Smooth muscle cell (in vitro differentiated cells): ENCODE measurements at regions not wholly inside any gene's neighbourhood (a gene's known extent, or its start where the extent isn't known, plus 50 kb on each side); places are given as distances from the start of the nearest gene placed in this dataset.

ENCODE experiments used
- DNase-seq: peaks from one replicate; lab custom pipeline; 2025; ENCODE audit not compliant: unreplicated experiment; lab: John Stamatoyannopoulos, UW
- H2AFZ ChIP-seq: fragments of 200-600 bp; sonication (generic); 2 replicates; pipeline ENCODE4 v1.6.0; 2016; ENCODE audit warnings: antibody characterized with exemption, low read depth, mild to moderate bottlenecking
- H3F3A ChIP-seq: fragments of 200-600 bp; sonication (generic); 2 replicates; pipeline ENCODE4 v1.6.0; 2017; ENCODE audit warnings: antibody characterized with exemption, low read depth
- H3K27ac ChIP-seq: fragments of 200-600 bp; sonication (generic); 2 replicates; pipeline ENCODE4 v1.5.1; 2016; ENCODE audit warnings: low read depth, mild to moderate bottlenecking
- H3K27me3 ChIP-seq: fragments of 200-600 bp; sonication (generic); 2 replicates; pipeline ENCODE4 v1.6.1; 2016; ENCODE audit warnings: low read depth, mild to moderate bottlenecking
- H3K36me3 ChIP-seq: fragments of 200-600 bp; sonication (generic); 2 replicates; pipeline ENCODE4 v1.5.1; 2016; ENCODE audit warnings: low read depth
- H3K4me1 ChIP-seq: fragments of 200-600 bp; sonication (generic); 2 replicates; pipeline ENCODE4 v1.5.1; 2016; ENCODE audit warnings: low read depth
- H3K4me2 ChIP-seq: fragments of 200-600 bp; sonication (generic); 2 replicates; pipeline ENCODE4 v1.6.0; 2016; ENCODE audit warnings: mild to moderate bottlenecking
- H3K4me3 ChIP-seq: fragments of 200-600 bp; sonication (generic); 2 replicates; pipeline ENCODE4 v1.5.1; 2016; ENCODE audit warnings: mild to moderate bottlenecking
- H3K79me2 ChIP-seq: fragments of 200-600 bp; sonication (generic); 2 replicates; pipeline ENCODE4 v1.6.0; 2016; ENCODE audit warnings: low read depth, mild to moderate bottlenecking
- H3K9ac ChIP-seq: fragments of 200-600 bp; sonication (generic); 2 replicates; pipeline ENCODE4 v1.6.0; 2016; ENCODE audit warnings: low read depth
- H3K9me3 ChIP-seq: fragments of 200-600 bp; sonication (generic); replicated peaks from 2 replicates; pipeline ENCODE4 v1.5.1; 2016; ENCODE audit warnings: low read depth
- H4K20me1 ChIP-seq: fragments of 200-600 bp; sonication (generic); 2 replicates; pipeline ENCODE4 v1.6.0; 2016; ENCODE audit warnings: low read depth
- WGBS: methylation state at CpG from one replicate; pipeline ENCODE4 v1.1.7; 2016; ENCODE audit warnings: low lambda C conversion rate; 5-methylcytosine and 5-hydroxymethylcytosine counted together
- TF ChIP-seq, protein P1 (sequence below): fragments of 200-600 bp; sonication (generic); IDR thresholded peaks from 2 replicates; pipeline ENCODE4 v1.5.1; 2017; ENCODE audit warnings: borderline replicate concordance, mild to moderate bottlenecking, antibody characterized with exemption; ENCODE audit not compliant: insufficient read depth, poor library complexity, severe bottlenecking

DNA sequence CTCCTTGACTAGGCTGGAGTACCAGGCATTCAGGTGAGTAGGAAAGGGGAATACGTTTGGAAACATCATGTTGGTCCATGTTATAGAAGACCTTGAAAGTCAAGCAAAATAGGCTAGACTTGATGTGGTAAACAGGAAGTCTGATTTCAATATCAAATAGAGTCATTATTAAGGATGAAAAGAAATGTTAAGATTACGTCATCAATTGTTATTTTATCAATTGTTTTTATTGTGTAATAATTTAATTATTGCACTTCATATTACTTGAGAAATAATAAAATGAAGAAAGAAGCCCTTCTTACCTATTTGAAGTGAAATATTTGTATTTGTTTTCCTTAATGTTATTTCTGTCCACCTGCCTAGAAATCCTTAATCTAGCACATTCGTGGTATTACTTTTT is 361.0 kb upstream of the HAND2 start:
- Histone ChIP-seq H3K4me3 (no peak overlapping the region), H3K9me3 (no peaks in the 10 kb centered on the region), H4K20me1 (no peaks in the 10 kb centered on the region), H3K79me2 (no peaks in the 10 kb centered on the region), H3K4me1 (no peaks in the 10 kb centered on the region), H2AFZ (no peak overlapping the region), H3K27ac (no peak overlapping the region), H3K27me3 (no peaks in the 10 kb centered on the region), H3K4me2 (no peak overlapping the region), H3F3A (no peaks in the 10 kb centered on the region), H3K9ac (no peak overlapping the region), H3K36me3 (peaks cover 3% of the 10 kb centered on the region)
- WGBS = 97% methylated on average over 3 of the region's 3 CpGs
- TF ChIP-seq, protein P1, sequence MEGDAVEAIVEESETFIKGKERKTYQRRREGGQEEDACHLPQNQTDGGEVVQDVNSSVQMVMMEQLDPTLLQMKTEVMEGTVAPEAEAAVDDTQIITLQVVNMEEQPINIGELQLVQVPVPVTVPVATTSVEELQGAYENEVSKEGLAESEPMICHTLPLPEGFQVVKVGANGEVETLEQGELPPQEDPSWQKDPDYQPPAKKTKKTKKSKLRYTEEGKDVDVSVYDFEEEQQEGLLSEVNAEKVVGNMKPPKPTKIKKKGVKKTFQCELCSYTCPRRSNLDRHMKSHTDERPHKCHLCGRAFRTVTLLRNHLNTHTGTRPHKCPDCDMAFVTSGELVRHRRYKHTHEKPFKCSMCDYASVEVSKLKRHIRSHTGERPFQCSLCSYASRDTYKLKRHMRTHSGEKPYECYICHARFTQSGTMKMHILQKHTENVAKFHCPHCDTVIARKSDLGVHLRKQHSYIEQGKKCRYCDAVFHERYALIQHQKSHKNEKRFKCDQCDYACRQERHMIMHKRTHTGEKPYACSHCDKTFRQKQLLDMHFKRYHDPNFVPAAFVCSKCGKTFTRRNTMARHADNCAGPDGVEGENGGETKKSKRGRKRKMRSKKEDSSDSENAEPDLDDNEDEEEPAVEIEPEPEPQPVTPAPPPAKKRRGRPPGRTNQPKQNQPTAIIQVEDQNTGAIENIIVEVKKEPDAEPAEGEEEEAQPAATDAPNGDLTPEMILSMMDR = no peak
- DNase-seq = no peak

DNA sequence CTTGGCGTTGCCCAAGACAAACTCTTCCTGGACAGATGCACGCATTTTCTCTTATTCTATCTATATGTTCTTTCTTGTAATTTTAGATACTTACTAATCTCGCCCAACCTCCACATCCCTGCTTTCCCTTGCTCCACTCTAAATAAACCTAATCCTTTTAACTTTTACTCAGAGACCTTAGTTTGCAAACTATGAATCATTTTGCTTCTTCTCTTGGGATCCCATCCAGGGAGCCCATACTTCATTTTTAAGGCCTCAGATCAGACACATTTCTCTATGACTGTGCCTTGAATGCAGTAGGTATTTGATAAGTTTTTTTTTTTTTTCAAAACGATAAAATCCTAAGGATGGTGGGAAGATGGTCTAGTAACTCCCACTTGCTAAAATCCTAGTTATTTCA is 353.8 kb upstream of the HAND2 start:
- Histone ChIP-seq H4K20me1 (no peaks in the 10 kb centered on the region), H3K27ac (peak overlapping the region; percentile 79)
- no peak for DNase-seq

DNA sequence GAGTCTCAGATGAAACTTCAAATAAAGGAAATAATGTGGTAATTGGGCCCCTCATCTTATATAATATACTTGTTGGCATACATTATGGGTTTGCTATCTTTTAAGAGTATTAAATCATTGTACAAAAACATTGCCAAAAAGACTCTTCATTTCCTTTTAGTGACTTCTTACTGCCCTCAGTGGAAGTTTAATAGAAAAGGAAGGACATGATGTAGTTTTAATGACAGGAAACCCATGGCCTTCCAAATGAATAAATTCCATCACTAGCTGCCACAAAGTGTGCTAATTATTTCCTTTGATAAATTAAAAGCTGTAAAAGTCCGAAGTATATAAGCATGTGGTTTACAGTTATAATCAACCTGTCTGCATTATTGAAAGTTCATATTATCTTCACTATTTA is 350.9 kb upstream of the HAND2 start:
- peak overlapping the region; percentile 87 for H3K4me2 ChIP-seq
- no peaks in the 10 kb centered on the region for H4K20me1 ChIP-seq
- H3K4me1 ChIP-seq = peaks cover 47% of the 10 kb centered on the region
- no peaks in the 10 kb centered on the region for H3K27me3 ChIP-seq
- TF ChIP-seq, protein P1 = no peak
- no peak overlapping the region for H3K9ac ChIP-seq
- H3K36me3 ChIP-seq = no peaks in the 10 kb centered on the region
- peaks cover 19% of the 10 kb centered on the region for H3F3A ChIP-seq
- H3K9me3 ChIP-seq = no peaks in the 10 kb centered on the region
- H3K79me2 ChIP-seq = peaks cover 29% of the 10 kb centered on the region
- 55% methylated on average over 1 of the region's 1 CpG for WGBS
- no peak overlapping the region for H2AFZ ChIP-seq
- no peak for DNase-seq
- H3K27ac ChIP-seq = peak overlapping the region; percentile 97
- H3K4me3 ChIP-seq = no peak overlapping the region

More for the DNA sequence above, 353.8 kb upstream of the HAND2 start:
- Histone ChIP-seq H3F3A (peaks cover 17% of the 10 kb centered on the region), H3K79me2 (peaks cover 11% of the 10 kb centered on the region), H3K4me3 (no peak overlapping the region), H3K36me3 (peaks cover 3% of the 10 kb centered on the region), H2AFZ (no peak overlapping the region), H3K9me3 (no peaks in the 10 kb centered on the region), H3K9ac (no peak overlapping the region), H3K27me3 (no peaks in the 10 kb centered on the region), H3K4me2 (peak overlapping the region; percentile 65), H3K4me1 (peaks cover 36% of the 10 kb centered on the region)
- TF ChIP-seq, protein P1 = no peak
- WGBS = 15% methylated on average over 4 of the region's 4 CpGs

DNA sequence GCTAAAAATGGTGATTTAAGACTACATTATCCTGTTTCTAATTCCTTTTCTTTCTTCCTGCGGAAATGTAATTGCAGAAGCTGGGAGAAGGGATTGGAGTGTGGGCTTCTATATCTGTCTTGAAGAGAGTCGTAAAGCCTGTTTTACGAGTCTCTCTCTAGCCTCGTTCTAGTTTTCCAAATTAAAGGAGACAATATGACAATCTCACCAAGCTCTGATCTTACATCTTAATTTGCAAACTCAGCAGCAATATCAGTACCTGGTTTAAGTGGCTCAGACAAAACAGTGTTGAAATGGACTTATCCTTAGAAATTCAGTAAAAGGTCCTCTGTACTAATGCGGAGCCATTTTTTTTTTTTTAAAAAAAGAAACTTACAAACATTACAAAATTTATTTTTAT is 349.5 kb upstream of the HAND2 start:
- Histone ChIP-seq H3K27me3 (no peaks in the 10 kb centered on the region), H2AFZ (peak overlapping the region; percentile 15), H3F3A (peaks cover 19% of the 10 kb centered on the region), H3K4me1 (peaks cover 53% of the 10 kb centered on the region), H3K9me3 (no peaks in the 10 kb centered on the region), H3K9ac (peak overlapping the region; percentile 81), H3K27ac (peak overlapping the region; percentile 97), H3K4me2 (peak overlapping the region; percentile 87), H3K4me3 (peak overlapping the region; percentile 17), H3K36me3 (no peaks in the 10 kb centered on the region), H4K20me1 (no peaks in the 10 kb centered on the region), H3K79me2 (peaks cover 43% of the 10 kb centered on the region)
- WGBS = 11% methylated on average over 5 of the region's 5 CpGs
- TF ChIP-seq, protein P1 = no peak
- DNase-seq = no peak
